ENCODE measurements at regions not wholly inside any gene's neighbourhood (a gene's known extent, or its start where the extent isn't known, plus 50 kb on each side); places are given as distances from the start of the nearest gene placed in this dataset.
A peak's percentile ranks its signal among the peaks of the same experiment; 100 is the strongest.

GRCh38 chr9:82263619-82264018 lies 275.0 kb downstream of the SPATA31D1 start:
- intact Hi-C loops (cut with DNase I): no loop called here
- DNase-seq (no peak), ATAC-seq (no peak)

- DNase-seq: no peak
- intact Hi-C loops (cut with DNase I): no loop called here
- ATAC-seq: no peak
These were observed 282.6 kb downstream of the SPATA31D1 start for GRCh38 chr9:82271106-82271561.

- intact Hi-C loops (cut with DNase I): no loop called here
These were observed 284.5 kb downstream of the SPATA31D1 start for GRCh38 chr9:82273121-82273520.

GRCh38 chr9:82275258-82275927 lies 286.8 kb downstream of the SPATA31D1 start:
- intact Hi-C loops (cut with DNase I): no loop called here
- no peak for ATAC-seq
- DNase-seq: no peak

More at GRCh38 chr9:82273121-82273520, 284.5 kb downstream of the SPATA31D1 start:
- DNase-seq (no peak), ATAC-seq (no peak)

- DNase-seq (no peak), ATAC-seq (no peak)
- intact Hi-C loops (cut with DNase I): no loop called here
These were observed 292.5 kb downstream of the SPATA31D1 start for GRCh38 chr9:82281066-82281465.

- intact Hi-C loops (cut with DNase I): no loop called here
- ATAC-seq (no peak), DNase-seq (no peak)
These were observed 296.2 kb downstream of the SPATA31D1 start for GRCh38 chr9:82284758-82285157.

GRCh38 chr9:82295181-82295580 lies 306.6 kb downstream of the SPATA31D1 start:
- DNase-seq (no peak), ATAC-seq (no peak)
- intact Hi-C loops (cut with DNase I): no loop called here

GRCh38 chr9:82299870-82300269 lies 311.3 kb downstream of the SPATA31D1 start:
- ATAC-seq (no peak), DNase-seq (no peak)
- intact Hi-C loops (cut with DNase I): no loop called here

- no peak for ATAC-seq
- no peak for DNase-seq
- intact Hi-C loops (cut with DNase I): no loop called here
These were observed 314.5 kb downstream of the SPATA31D1 start for GRCh38 chr9:82302968-82303655.

GRCh38 chr9:82308836-82309235 lies 320.3 kb downstream of the SPATA31D1 start:
- DNase-seq (no peak), ATAC-seq (no peak)
- intact Hi-C loops (cut with DNase I): no loop called here

GRCh38 chr9:82313697-82314096 lies 325.1 kb downstream of the SPATA31D1 start:
- no peak for ATAC-seq
- no peak for DNase-seq
- intact Hi-C loops (cut with DNase I): no loop called here

GRCh38 chr9:82320566-82320965 lies 332.0 kb downstream of the SPATA31D1 start:
- no peak for ATAC-seq
- intact Hi-C loops (cut with DNase I): no loop called here
- DNase-seq: no peak

GRCh38 chr9:82325907-82326306 lies 337.3 kb downstream of the SPATA31D1 start:
- no peak for DNase-seq

GRCh38 chr9:82327641-82328040 lies 339.1 kb downstream of the SPATA31D1 start:
- intact Hi-C loops (cut with DNase I): no loop called here

More at GRCh38 chr9:82325907-82326306, 337.3 kb downstream of the SPATA31D1 start:
- no peak for ATAC-seq
- intact Hi-C loops (cut with DNase I): no loop called here

GRCh38 chr9:82331079-82331478 lies 342.5 kb downstream of the SPATA31D1 start:
- DNase-seq: no peak
- no peak for ATAC-seq
- intact Hi-C loops (cut with DNase I): no loop called here

More at GRCh38 chr9:82327641-82328040, 339.1 kb downstream of the SPATA31D1 start:
- DNase-seq: no peak
- ATAC-seq: no peak

- intact Hi-C loops (cut with DNase I): no loop called here
- peak in 1 of 2 donors; percentile 82 for ATAC-seq
- DNase-seq: no peak
These were observed 343.6 kb downstream of the SPATA31D1 start for GRCh38 chr9:82332018-82332773.

GRCh38 chr9:82332774-82333152 lies 344.2 kb downstream of the SPATA31D1 start:
- intact Hi-C loops (cut with DNase I): no loop called here
- no peak for ATAC-seq
- no peak for DNase-seq

GRCh38 chr9:82333671-82334070 lies 345.1 kb downstream of the SPATA31D1 start:
- DNase-seq (no peak), ATAC-seq (no peak)
- intact Hi-C loops (cut with DNase I): no loop called here

- ATAC-seq (no peak), DNase-seq (no peak)
- intact Hi-C loops (cut with DNase I): no loop called here
These were observed 345.7 kb downstream of the SPATA31D1 start for GRCh38 chr9:82334286-82334685.

GRCh38 chr9:82337351-82337750 lies 348.8 kb downstream of the SPATA31D1 start:
- intact Hi-C loops (cut with DNase I): no loop called here
- DNase-seq: no peak
- no peak for ATAC-seq

Measured in left cardiac atrium (tissue), 4 donors.